GM12878 (cell line): ENCODE measurements at regions not wholly inside any gene's neighbourhood (a gene's known extent, or its start where the extent isn't known, plus 50 kb on each side); places are given as distances from the start of the nearest gene placed in this dataset.

Experiments used
- ATAC-seq: fragments of 200-7000 bp; cut with Tn5 transposase; 3 replicates; pipeline ENCODE4 v1.9.1; 2020; ENCODE audit warnings: mild to moderate bottlenecking, moderate library complexity
- BruUV-seq: library from RNA; stranded (reverse); fragments of 400-500 nt; replicated peaks from 2 replicates; lab custom pipeline; 2021; lab: Mats Ljungman, UMichigan
- CTCF ChIA-PET: fragments of 300-600 bp; sonication (Branson Sonifier 250); formaldehyde crosslinking; extraction: SDS; loops from one replicate; lab custom pipeline; 2021; ENCODE audit warnings: inconsistent platforms; lab: Yijun Ruan, JAX
- POLR2A ChIA-PET: fragments of 350-600 bp; formaldehyde crosslinking; extraction: SDS; loops from one replicate; lab custom pipeline; 2021; ENCODE audit warnings: inconsistent platforms; lab: Charles Lee
- RAD21 ChIA-PET: fragments of 300-600 bp; sonication (Branson Sonifier 250); formaldehyde crosslinking; loops from one replicate; lab custom pipeline; 2023; ENCODE audit warnings: antibody characterized with exemption; ENCODE audit not compliant: unreplicated experiment; lab: Charles Lee
- SMC1A ChIA-PET: fragments of 300-600 bp; sonication (Branson Sonifier 250); formaldehyde crosslinking; loops from one replicate; lab custom pipeline; 2023; ENCODE audit not compliant: unreplicated experiment, uncharacterized antibody; lab: Charles Lee
- DNase-seq: peaks from one replicate; pipeline ENCODE4 v3.0.0-alpha.2; 2011; ENCODE audit warnings: low read depth, low spot score
- FAIRE-seq: peaks from 3 replicates; lab custom pipeline; 2011; peaks lifted over from hg19 to GRCh38; lab: Jason Lieb, UNC
- H2AFZ ChIP-seq: 2 replicates; pipeline ENCODE4 v1.6.0; 2011; ENCODE audit warnings: low read depth, low read length, control low read depth; ENCODE audit not compliant: control insufficient read depth
- H3K27ac ChIP-seq: 2 replicates; pipeline ENCODE4 v1.5.1; 2011; ENCODE audit warnings: control low read depth; ENCODE audit not compliant: control insufficient read depth, insufficient read depth
- H3K27me3 ChIP-seq, 2 experiments: replicated peaks in 1 of 2; 2 replicates each; pipeline versions ENCODE4 v1.6.0 to v1.6.1; 2011; ENCODE audit warnings: low read length in 1 of 2; ENCODE audit not compliant: control insufficient read depth in 2 of 2, insufficient read depth in 2 of 2
- H3K36me3 ChIP-seq, 2 experiments: 2 replicates each; pipeline ENCODE4 v1.5.1; 2011; ENCODE audit warnings: low read length in 1 of 2; ENCODE audit not compliant: control insufficient read depth in 2 of 2, insufficient read depth in 2 of 2
- H3K4me1 ChIP-seq: 2 replicates; pipeline ENCODE4 v1.6.1; 2011; ENCODE audit warnings: mild to moderate bottlenecking, low read length, moderate library complexity, mixed read lengths; ENCODE audit not compliant: control insufficient read depth, insufficient read depth
- H3K4me2 ChIP-seq: 2 replicates; pipeline ENCODE4 v1.6.0; 2011; ENCODE audit warnings: control low read depth; ENCODE audit not compliant: control insufficient read depth, insufficient read depth
- H3K4me3 ChIP-seq: fragments of 200-600 bp; sonication (generic); 2 replicates; pipeline ENCODE4 v1.5.1; 2016
- H3K79me2 ChIP-seq: 2 replicates; pipeline ENCODE4 v1.6.0; 2011; ENCODE audit warnings: low read length; ENCODE audit not compliant: control insufficient read depth, insufficient read depth
- H3K9ac ChIP-seq: 2 replicates; pipeline ENCODE4 v1.8.0; 2011; ENCODE audit warnings: low read length, control low read depth, mixed read lengths; ENCODE audit not compliant: control insufficient read depth, insufficient read depth
- H3K9me3 ChIP-seq: replicated peaks from 3 replicates; pipeline ENCODE4 v1.5.1; 2011; ENCODE audit warnings: mild to moderate bottlenecking, low read length; ENCODE audit not compliant: control insufficient read depth, insufficient read depth
- H4K20me1 ChIP-seq: 2 replicates; pipeline ENCODE4 v1.6.0; 2011; ENCODE audit not compliant: control insufficient read depth, insufficient read depth
- EZH2 ChIP-seq: IDR thresholded peaks from 2 replicates; pipeline ENCODE4 v1.6.1; 2012; ENCODE audit warnings: low read depth, mild to moderate bottlenecking, control low read depth, inconsistent platforms, low read length, borderline replicate concordance; ENCODE audit not compliant: control insufficient read depth
- PBX3 ChIP-seq: IDR thresholded peaks from 2 replicates; pipeline ENCODE4 v1.6.1; 2011; ENCODE audit warnings: mild to moderate bottlenecking, low read depth, low read length, moderate library complexity; ENCODE audit not compliant: insufficient replicate concordance
- ZBTB40 ChIP-seq: fragments of 450-650 bp; IDR thresholded peaks from 2 replicates; pipeline ENCODE4 v1.6.1; 2016; ENCODE audit warnings: mild to moderate bottlenecking, moderate library complexity, borderline replicate concordance
- WGBS: methylation state at CpG from one replicate; pipeline ENCODE4 v1.1.6; 2016; ENCODE audit warnings: low lambda C conversion rate; ENCODE audit not compliant: insufficient replicate concordance, insufficient coverage; ENCODE audit errors: missing lambda C conversion rate; 5-methylcytosine and 5-hydroxymethylcytosine counted together
- in situ Hi-C: fragments of 300-500 bp; cut with MboI; formaldehyde crosslinking; loops from 9 replicates; pipeline ENCODE4 v1.14.3; 2018; ENCODE audit warnings: mixed read lengths
- intact Hi-C: fragments of 100-400 bp; cut with micrococcal nuclease; formaldehyde crosslinking; loops from one replicate; pipeline ENCODE4 v1.14.2; 2022; ENCODE audit not compliant: unreplicated experiment

- Histone ChIP-seq H3K36me3 (no peaks in the 10 kb centered on the region), H3K79me2 (no peaks in the 10 kb centered on the region), H4K20me1 (no peaks in the 10 kb centered on the region), H3K4me3 (no peak overlapping the region), H2AFZ (no peak overlapping the region), H3K4me2 (no peak overlapping the region), H3K27me3 (no peaks in the 10 kb centered on the region), H3K9me3 (no peaks in the 10 kb centered on the region; the same call in 2 of the 3 replicates), H3K9ac (no peak overlapping the region), H3K27ac (no peak overlapping the region), H3K4me1 (no peaks in the 10 kb centered on the region)
- no peak for TF ChIP-seq PBX3
- TF ChIP-seq EZH2: no peak
- SMC1A ChIA-PET: no interaction called here
- 18% methylated on average over 5 of the region's 5 CpGs for WGBS
- no peak for FAIRE-seq
- CTCF ChIA-PET: no interaction called here
- intact Hi-C loops: no loop called here
- no peak for ATAC-seq
- POLR2A ChIA-PET: no interaction called here
- in situ Hi-C loops: no loop called here
- RAD21 ChIA-PET: no interaction called here
- DNase-seq: no peak
- BruUV-seq: no TSS peak
These were observed 298.9 kb downstream of the TCERG1L start for GRCh38 chr10:131012641-131012985.

- intact Hi-C loops (no loop called here), in situ Hi-C loops (no loop called here)
- Histone ChIP-seq H3K9me3 (no peaks in the 10 kb centered on the region; the same call in 2 of the 3 replicates), H3K27ac (no peak overlapping the region), H3K36me3 (no peaks in the 10 kb centered on the region), H3K4me3 (no peak overlapping the region), H4K20me1 (no peaks in the 10 kb centered on the region), H3K4me2 (no peak overlapping the region), H3K27me3 (no peaks in the 10 kb centered on the region), H3K79me2 (no peaks in the 10 kb centered on the region), H3K9ac (no peak overlapping the region), H3K4me1 (no peaks in the 10 kb centered on the region), H2AFZ (no peak overlapping the region)
- 61% methylated on average over 17 of the region's 17 CpGs for WGBS
- RAD21 ChIA-PET: no interaction called here
- CTCF ChIA-PET: no interaction called here
- SMC1A ChIA-PET: no interaction called here
- FAIRE-seq: no peak
- ATAC-seq: no peak
- POLR2A ChIA-PET: no interaction called here
- no peak for TF ChIP-seq ZBTB40
- BruUV-seq: no TSS peak
- no peak for DNase-seq
These were observed 298.1 kb downstream of the TCERG1L start for GRCh38 chr10:131013281-131013912.
